ENCODE measurements at regions not wholly inside any gene's neighbourhood (a gene's known extent, or its start where the extent isn't known, plus 50 kb on each side); places are given as distances from the start of the nearest gene placed in this dataset.

DNA sequence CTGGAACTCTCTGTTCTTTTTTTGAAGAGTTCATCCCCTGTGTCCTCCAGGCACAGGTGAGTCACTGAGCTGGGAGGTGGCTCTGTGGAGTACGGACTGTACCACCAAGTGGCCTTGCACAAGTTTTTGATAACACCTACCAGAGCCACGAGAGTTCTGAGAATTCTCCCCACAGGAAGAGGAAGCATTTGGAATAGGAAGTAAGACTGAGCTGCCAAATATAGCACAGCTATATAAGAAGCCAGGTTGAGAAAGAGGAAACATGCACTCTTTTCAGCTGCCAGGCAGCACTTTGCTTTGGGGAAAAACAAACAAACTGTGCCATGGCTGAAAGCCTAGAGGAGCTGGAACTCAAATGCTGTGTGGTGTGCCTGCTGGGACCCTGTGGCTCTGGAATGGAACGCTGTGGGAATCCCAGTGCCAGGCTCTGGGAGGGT lies 70.8 kb upstream of the RIPOR2 start:
- TF ChIP-seq, protein P1, sequence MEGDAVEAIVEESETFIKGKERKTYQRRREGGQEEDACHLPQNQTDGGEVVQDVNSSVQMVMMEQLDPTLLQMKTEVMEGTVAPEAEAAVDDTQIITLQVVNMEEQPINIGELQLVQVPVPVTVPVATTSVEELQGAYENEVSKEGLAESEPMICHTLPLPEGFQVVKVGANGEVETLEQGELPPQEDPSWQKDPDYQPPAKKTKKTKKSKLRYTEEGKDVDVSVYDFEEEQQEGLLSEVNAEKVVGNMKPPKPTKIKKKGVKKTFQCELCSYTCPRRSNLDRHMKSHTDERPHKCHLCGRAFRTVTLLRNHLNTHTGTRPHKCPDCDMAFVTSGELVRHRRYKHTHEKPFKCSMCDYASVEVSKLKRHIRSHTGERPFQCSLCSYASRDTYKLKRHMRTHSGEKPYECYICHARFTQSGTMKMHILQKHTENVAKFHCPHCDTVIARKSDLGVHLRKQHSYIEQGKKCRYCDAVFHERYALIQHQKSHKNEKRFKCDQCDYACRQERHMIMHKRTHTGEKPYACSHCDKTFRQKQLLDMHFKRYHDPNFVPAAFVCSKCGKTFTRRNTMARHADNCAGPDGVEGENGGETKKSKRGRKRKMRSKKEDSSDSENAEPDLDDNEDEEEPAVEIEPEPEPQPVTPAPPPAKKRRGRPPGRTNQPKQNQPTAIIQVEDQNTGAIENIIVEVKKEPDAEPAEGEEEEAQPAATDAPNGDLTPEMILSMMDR (conservative IDR thresholded peaks at IDR 0.05; ENCODE audit: low read length) = no peak
- no peak for TF ChIP-seq EZH2phosphoT487 (IDR thresholded peaks at IDR 0.05; ENCODE audit: borderline replicate concordance)

All from Loucy (cell line).